Neural progenitor cell (in vitro differentiated cells): ENCODE measurements at regions not wholly inside any gene's neighbourhood (a gene's known extent, or its start where the extent isn't known, plus 50 kb on each side); places are given as distances from the start of the nearest gene placed in this dataset.

ENCODE experiments used
- EZH2 ChIP-seq: fragments of 200-600 bp; sonication (generic); IDR thresholded peaks from 2 replicates; pipeline ENCODE4 v1.6.1; 2017; ENCODE audit warnings: antibody characterized with exemption, mild to moderate bottlenecking, moderate library complexity
- EZH2phosphoT487 ChIP-seq: fragments of 200-600 bp; sonication (generic); IDR thresholded peaks from 2 replicates; pipeline ENCODE4 v1.6.1; 2017; ENCODE audit warnings: antibody characterized with exemption
- TF ChIP-seq, protein P1 (sequence below): fragments of 200-600 bp; sonication (generic); IDR thresholded peaks from 2 replicates; pipeline ENCODE4 v1.5.1; 2017; ENCODE audit warnings: antibody characterized with exemption, mild to moderate bottlenecking

- TF ChIP-seq, protein P1, sequence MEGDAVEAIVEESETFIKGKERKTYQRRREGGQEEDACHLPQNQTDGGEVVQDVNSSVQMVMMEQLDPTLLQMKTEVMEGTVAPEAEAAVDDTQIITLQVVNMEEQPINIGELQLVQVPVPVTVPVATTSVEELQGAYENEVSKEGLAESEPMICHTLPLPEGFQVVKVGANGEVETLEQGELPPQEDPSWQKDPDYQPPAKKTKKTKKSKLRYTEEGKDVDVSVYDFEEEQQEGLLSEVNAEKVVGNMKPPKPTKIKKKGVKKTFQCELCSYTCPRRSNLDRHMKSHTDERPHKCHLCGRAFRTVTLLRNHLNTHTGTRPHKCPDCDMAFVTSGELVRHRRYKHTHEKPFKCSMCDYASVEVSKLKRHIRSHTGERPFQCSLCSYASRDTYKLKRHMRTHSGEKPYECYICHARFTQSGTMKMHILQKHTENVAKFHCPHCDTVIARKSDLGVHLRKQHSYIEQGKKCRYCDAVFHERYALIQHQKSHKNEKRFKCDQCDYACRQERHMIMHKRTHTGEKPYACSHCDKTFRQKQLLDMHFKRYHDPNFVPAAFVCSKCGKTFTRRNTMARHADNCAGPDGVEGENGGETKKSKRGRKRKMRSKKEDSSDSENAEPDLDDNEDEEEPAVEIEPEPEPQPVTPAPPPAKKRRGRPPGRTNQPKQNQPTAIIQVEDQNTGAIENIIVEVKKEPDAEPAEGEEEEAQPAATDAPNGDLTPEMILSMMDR = no peak
- no peak for TF ChIP-seq EZH2
- TF ChIP-seq EZH2phosphoT487 = no peak
Measured at GRCh38 chr14:100402631-100403030, 79.5 kb downstream of the SLC25A47 start.
